HepG2 (cell line): ENCODE measurements at regions not wholly inside any gene's neighbourhood (a gene's known extent, or its start where the extent isn't known, plus 50 kb on each side); places are given as distances from the start of the nearest gene placed in this dataset.

Source experiments
- ATAC-seq: fragments of 200-7000 bp; cut with Tn5 transposase; 3 replicates; pipeline ENCODE4 v1.9.1; 2020; ENCODE audit warnings: mild to moderate bottlenecking, moderate library complexity
- BruUV-seq: library from RNA; stranded (reverse); fragments of 400-500 nt; replicated peaks from 2 replicates; lab custom pipeline; 2021; lab: Mats Ljungman, UMichigan
- CTCF ChIA-PET: fragments of 300-600 bp; formaldehyde crosslinking; extraction: SDS; loops from one replicate; lab custom pipeline; 2021; ENCODE audit warnings: low total read pairs, inconsistent platforms, low intra/inter-chr PET ratio; lab: Yijun Ruan, JAX
- POLR2A ChIA-PET: fragments of 350-600 bp; sonication (Branson Sonifier 250); formaldehyde crosslinking; loops from one replicate; lab custom pipeline; 2020; ENCODE audit warnings: antibody characterized with exemption, inconsistent platforms; lab: Yijun Ruan, JAX
- DNase-seq: peaks from one replicate; pipeline ENCODE4 v3.0.0-alpha.2; 2015; ENCODE audit warnings: low spot score
- FAIRE-seq: peaks from 3 replicates; lab custom pipeline; 2011; peaks lifted over from hg19 to GRCh38; lab: Jason Lieb, UNC
- H2AFZ ChIP-seq: one replicate; pipeline ENCODE4 v1.6.1; 2011; ENCODE audit warnings: low read length, inconsistent platforms
- H3K27ac ChIP-seq: fragments of 300-600 bp; 3 replicates; pipeline ENCODE4 v1.8.0; 2011; ENCODE audit warnings: mixed run types, mild to moderate bottlenecking, mixed read lengths, low read length, inconsistent platforms; ENCODE audit not compliant: insufficient read depth; ENCODE audit errors: extremely low read length
- H3K27me3 ChIP-seq, 2 experiments: fragments of 200-600 bp in 1 of 2; 2 replicates in 1 of 2; 3 replicates in 1 of 2; pipeline versions ENCODE4 v1.6.0 to v1.8.0; 2011; ENCODE audit warnings: low read length in 2 of 2, mild to moderate bottlenecking in 2 of 2, moderate library complexity in 2 of 2, inconsistent platforms in 1 of 2; ENCODE audit not compliant: insufficient read depth in 2 of 2, control insufficient read depth in 1 of 2
- H3K36me3 ChIP-seq, 2 experiments: fragments of 200-600 bp in 1 of 2; replicated peaks in 1 of 2; 2 replicates in 1 of 2; 3 replicates in 1 of 2; pipeline versions ENCODE4 v1.5.1 to v1.8.0; 2011; ENCODE audit warnings: low read length in 2 of 2, inconsistent platforms in 1 of 2; ENCODE audit not compliant: insufficient read depth in 2 of 2, control insufficient read depth in 1 of 2
- H3K4me1 ChIP-seq: 2 replicates; pipeline ENCODE4 v1.5.1; 2012; ENCODE audit warnings: low read length, inconsistent platforms; ENCODE audit not compliant: insufficient read depth
- H3K4me2 ChIP-seq: 2 replicates; pipeline ENCODE4 v1.6.0; 2011; ENCODE audit warnings: low read depth, low read length, inconsistent platforms
- H3K4me3 ChIP-seq, 3 experiments: fragments of 200-600 bp in 1 of 3; sonication (generic), shearing (Covaris generic) in 1 of 3; replicated peaks in 1 of 3; 2 replicates each; pipeline ENCODE4 v1.5.1; 2011 to 2016; ENCODE audit warnings: low read length in 3 of 3, inconsistent platforms in 2 of 3, low read depth in 2 of 3, mild to moderate bottlenecking in 2 of 3, control low read depth in 1 of 3, mixed read lengths in 1 of 3; ENCODE audit not compliant: insufficient read depth in 1 of 3
- H3K79me2 ChIP-seq: one replicate; pipeline ENCODE4 v1.6.1; 2011; ENCODE audit warnings: low read length, inconsistent platforms; ENCODE audit not compliant: insufficient read depth
- H3K9ac ChIP-seq: 2 replicates; pipeline ENCODE4 v1.6.0; 2011; ENCODE audit warnings: mild to moderate bottlenecking, low read depth, low read length, inconsistent platforms; ENCODE audit not compliant: insufficient read depth
- H3K9me3 ChIP-seq: 2 replicates; pipeline ENCODE4 v1.5.1; 2012; ENCODE audit warnings: mild to moderate bottlenecking, low read length
- H4K20me1 ChIP-seq: 2 replicates; pipeline ENCODE4 v1.6.0; 2011; ENCODE audit warnings: inconsistent platforms, mild to moderate bottlenecking, low read length, moderate library complexity; ENCODE audit not compliant: insufficient read depth
- AKAP8 ChIP-seq: sonication (generic); formaldehyde crosslinking; IDR thresholded peaks from 2 replicates; pipeline ENCODE4 v1.5.1; 2020; ENCODE audit warnings: mild to moderate bottlenecking, missing genetic modification reagents
- MBNL3 ChIP-seq: fragments of 250-450 bp; sonication (Bioruptor Pico); conservative IDR thresholded peaks from 2 replicates; pipeline ENCODE4 v1.8.0; 2022; ENCODE audit warnings: mild to moderate bottlenecking, inconsistent platforms
- PPARG ChIP-seq: conservative IDR thresholded peaks from 2 replicates; pipeline ENCODE4 v1.6.1; 2016; ENCODE audit warnings: missing biosample characterization, missing genetic modification reagents
- RARG ChIP-seq: sonication (generic); formaldehyde crosslinking; IDR thresholded peaks from 2 replicates; pipeline ENCODE4 v1.4.0; 2020; ENCODE audit warnings: low read depth, mild to moderate bottlenecking, missing genetic modification reagents
- ZNF343 ChIP-seq: sonication (generic); formaldehyde crosslinking; IDR thresholded peaks from 2 replicates; pipeline ENCODE4 v1.4.0; 2020; ENCODE audit warnings: mild to moderate bottlenecking, missing genetic modification reagents
- ZNF576 ChIP-seq: sonication (generic); formaldehyde crosslinking; IDR thresholded peaks from 2 replicates; pipeline ENCODE4 v1.4.0; 2020; ENCODE audit warnings: mild to moderate bottlenecking, missing genetic modification reagents
- ZNF790 ChIP-seq: sonication (generic); formaldehyde crosslinking; IDR thresholded peaks from 2 replicates; pipeline ENCODE4 v1.8.0; 2022; ENCODE audit warnings: missing genetic modification reagents, mild to moderate bottlenecking, borderline replicate concordance
- WGBS: methylation state at CpG from one replicate; pipeline ENCODE4 v1.1.6; 2017; ENCODE audit warnings: low lambda C conversion rate; 5-methylcytosine and 5-hydroxymethylcytosine counted together
- in situ Hi-C: cut with HindIII; loops from 2 replicates; pipeline ENCODE4 v1.10.0; 2017; ENCODE audit warnings: low pct_unique_long_range_greater_than_20kb; ENCODE audit not compliant: extremely low pct_ligation_motif_present
- intact Hi-C: fragments of 100-400 bp; cut with micrococcal nuclease; formaldehyde crosslinking; loops from one replicate; pipeline ENCODE4 v1.10.0; 2022; ENCODE audit not compliant: unreplicated experiment
- TF ChIP-seq, protein P1 (sequence below): sonication (generic); formaldehyde crosslinking; IDR thresholded peaks from 2 replicates; pipeline ENCODE4 v1.5.1; 2020; ENCODE audit warnings: mild to moderate bottlenecking, missing genetic modification reagents, moderate library complexity

GRCh38 chr13:90105276-90105675, 1242.2 kb upstream of the MIR17HG start:
- Histone ChIP-seq H3K36me3 (no peaks in the 10 kb centered on the region), H3K4me2 (no peak overlapping the region), H3K4me3 (no peak overlapping the region), H3K4me1 (no peaks in the 10 kb centered on the region), H2AFZ (no peak overlapping the region), H4K20me1 (no peaks in the 10 kb centered on the region), H3K27ac (no peak overlapping the region), H3K27me3 (no peaks in the 10 kb centered on the region), H3K79me2 (no peaks in the 10 kb centered on the region), H3K9ac (no peak overlapping the region), H3K9me3 (peaks cover 74% of the 10 kb centered on the region)
- in situ Hi-C loops (no loop called here), intact Hi-C loops (no loop called here)
- no peak for TF ChIP-seq PPARG (CRISPR knock-in tag)
- TF ChIP-seq RARG (CRISPR knock-in tag): no peak
- ChIA-PET CTCF (no interaction called here), POLR2A (no interaction called here)
- FAIRE-seq (no peak), DNase-seq (no peak), ATAC-seq (no peak)
- BruUV-seq: no TSS peak

GRCh38 chr13:90105849-90106496, 1241.5 kb upstream of the MIR17HG start:
- WGBS: 0% methylated on average over 3 of the region's 3 CpGs
- Histone ChIP-seq H3K4me1 (no peaks in the 10 kb centered on the region), H3K4me3 (no peak overlapping the region), H2AFZ (no peak overlapping the region), H3K9ac (no peak overlapping the region), H3K27me3 (no peaks in the 10 kb centered on the region), H3K9me3 (peaks cover 71% of the 10 kb centered on the region), H4K20me1 (no peaks in the 10 kb centered on the region), H3K27ac (no peak overlapping the region), H3K79me2 (no peaks in the 10 kb centered on the region), H3K4me2 (no peak overlapping the region), H3K36me3 (no peaks in the 10 kb centered on the region)
- ATAC-seq: no peak
- FAIRE-seq: no peak
- in situ Hi-C loops: no loop called here
- TF ChIP-seq ZNF576 (CRISPR knock-in tag) (no peak), MBNL3 (CRISPR knock-in tag) (no peak), AKAP8 (no peak), ZNF343 (CRISPR knock-in tag) (no peak), ZNF790 (CRISPR knock-in tag) (no peak)
- TF ChIP-seq, protein P1, sequence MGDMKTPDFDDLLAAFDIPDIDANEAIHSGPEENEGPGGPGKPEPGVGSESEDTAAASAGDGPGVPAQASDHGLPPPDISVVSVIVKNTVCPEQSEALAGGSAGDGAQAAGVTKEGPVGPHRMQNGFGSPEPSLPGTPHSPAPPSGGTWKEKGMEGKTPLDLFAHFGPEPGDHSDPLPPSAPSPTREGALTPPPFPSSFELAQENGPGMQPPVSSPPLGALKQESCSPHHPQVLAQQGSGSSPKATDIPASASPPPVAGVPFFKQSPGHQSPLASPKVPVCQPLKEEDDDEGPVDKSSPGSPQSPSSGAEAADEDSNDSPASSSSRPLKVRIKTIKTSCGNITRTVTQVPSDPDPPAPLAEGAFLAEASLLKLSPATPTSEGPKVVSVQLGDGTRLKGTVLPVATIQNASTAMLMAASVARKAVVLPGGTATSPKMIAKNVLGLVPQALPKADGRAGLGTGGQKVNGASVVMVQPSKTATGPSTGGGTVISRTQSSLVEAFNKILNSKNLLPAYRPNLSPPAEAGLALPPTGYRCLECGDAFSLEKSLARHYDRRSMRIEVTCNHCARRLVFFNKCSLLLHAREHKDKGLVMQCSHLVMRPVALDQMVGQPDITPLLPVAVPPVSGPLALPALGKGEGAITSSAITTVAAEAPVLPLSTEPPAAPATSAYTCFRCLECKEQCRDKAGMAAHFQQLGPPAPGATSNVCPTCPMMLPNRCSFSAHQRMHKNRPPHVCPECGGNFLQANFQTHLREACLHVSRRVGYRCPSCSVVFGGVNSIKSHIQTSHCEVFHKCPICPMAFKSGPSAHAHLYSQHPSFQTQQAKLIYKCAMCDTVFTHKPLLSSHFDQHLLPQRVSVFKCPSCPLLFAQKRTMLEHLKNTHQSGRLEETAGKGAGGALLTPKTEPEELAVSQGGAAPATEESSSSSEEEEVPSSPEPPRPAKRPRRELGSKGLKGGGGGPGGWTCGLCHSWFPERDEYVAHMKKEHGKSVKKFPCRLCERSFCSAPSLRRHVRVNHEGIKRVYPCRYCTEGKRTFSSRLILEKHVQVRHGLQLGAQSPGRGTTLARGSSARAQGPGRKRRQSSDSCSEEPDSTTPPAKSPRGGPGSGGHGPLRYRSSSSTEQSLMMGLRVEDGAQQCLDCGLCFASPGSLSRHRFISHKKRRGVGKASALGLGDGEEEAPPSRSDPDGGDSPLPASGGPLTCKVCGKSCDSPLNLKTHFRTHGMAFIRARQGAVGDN (CRISPR knock-in tag): no peak
- ChIA-PET CTCF (no interaction called here), POLR2A (no interaction called here)
- intact Hi-C loops: no loop called here
- BruUV-seq: no TSS peak
- DNase-seq: no peak
